ENCODE measurements at regions not wholly inside any gene's neighbourhood (a gene's known extent, or its start where the extent isn't known, plus 50 kb on each side); places are given as distances from the start of the nearest gene placed in this dataset.

DNA sequence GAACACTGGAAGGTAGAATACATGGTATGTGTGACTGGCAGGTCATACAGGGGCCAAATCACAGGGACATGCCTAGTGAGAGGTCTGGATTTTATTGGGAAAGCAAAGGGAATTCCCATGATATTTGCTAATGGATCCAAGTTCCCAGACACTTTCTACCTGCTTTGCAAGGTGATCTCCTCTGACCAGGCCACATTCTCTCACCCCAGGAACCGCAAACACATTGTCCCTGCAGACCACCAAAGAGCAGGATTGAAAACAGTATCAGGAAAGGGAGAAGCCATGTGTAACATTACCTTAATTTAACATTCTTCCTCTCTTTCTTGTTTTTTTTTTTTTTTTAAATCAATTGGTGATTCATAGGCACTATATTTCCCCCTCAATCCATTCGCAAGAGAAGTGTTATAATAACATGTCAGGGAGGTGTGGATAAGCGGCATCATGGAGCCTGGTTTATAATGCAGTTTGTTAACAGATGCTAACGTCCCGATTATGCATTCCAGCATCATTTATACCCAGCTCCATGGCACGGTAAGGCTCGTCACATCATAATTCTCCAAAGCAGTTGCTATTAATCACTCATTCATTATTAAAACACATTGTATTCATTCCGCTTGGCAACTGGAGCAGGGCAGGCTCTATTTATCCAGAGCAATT lies 155.1 kb upstream of the CCL2 start:
- no peaks in the 10 kb centered on the region for H3K9me3 Mint-ChIP-seq
- no peaks in the 10 kb centered on the region for H3K4me1 Mint-ChIP-seq
- H3K27ac Mint-ChIP-seq (ENCODE audit: low read depth) = no peak overlapping the region
- H3K27me3 Mint-ChIP-seq = peaks cover 56% of the 10 kb centered on the region
- H3K36me3 Mint-ChIP-seq (ENCODE audit: insufficient read depth) = no peaks in the 10 kb centered on the region
- no peak overlapping the region for H3K4me3 Mint-ChIP-seq
- DNase-seq (ENCODE audit: low spot score in 2 of 2) (no peak), ATAC-seq (replicated peaks; ENCODE audit: extremely low read depth, poor library complexity, severe bottlenecking) (no peak)

DNA sequence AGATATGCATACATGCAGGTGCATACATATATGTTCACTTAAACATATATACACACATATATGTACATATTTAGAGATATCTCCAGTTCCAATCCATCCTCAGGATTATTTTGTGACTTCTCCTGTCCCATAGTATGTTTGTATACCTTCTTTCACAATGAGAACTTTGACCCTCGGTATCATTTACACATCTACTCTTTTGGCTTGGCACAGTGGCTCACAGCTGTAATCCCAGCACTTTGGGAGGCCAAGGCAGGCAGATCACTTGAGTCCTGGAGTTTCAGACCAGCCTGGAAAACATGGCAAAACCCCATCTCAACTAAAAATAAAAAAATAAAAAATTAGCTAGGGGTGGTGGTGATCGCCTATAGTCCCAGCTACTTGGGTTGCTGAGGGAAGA lies 148.1 kb upstream of the CCL2 start:
- H3K4me1 Mint-ChIP-seq = no peaks in the 10 kb centered on the region
- peaks cover 47% of the 10 kb centered on the region for H3K27me3 Mint-ChIP-seq
- H3K9me3 Mint-ChIP-seq = no peaks in the 10 kb centered on the region
- no peak overlapping the region for H3K4me3 Mint-ChIP-seq
- ATAC-seq (replicated peaks; ENCODE audit: extremely low read depth, poor library complexity, severe bottlenecking) (no peak), DNase-seq (ENCODE audit: low spot score in 2 of 2) (no peak)
- no peaks in the 10 kb centered on the region for H3K36me3 Mint-ChIP-seq (ENCODE audit: insufficient read depth)
- H3K27ac Mint-ChIP-seq (ENCODE audit: low read depth) = no peak overlapping the region

DNA sequence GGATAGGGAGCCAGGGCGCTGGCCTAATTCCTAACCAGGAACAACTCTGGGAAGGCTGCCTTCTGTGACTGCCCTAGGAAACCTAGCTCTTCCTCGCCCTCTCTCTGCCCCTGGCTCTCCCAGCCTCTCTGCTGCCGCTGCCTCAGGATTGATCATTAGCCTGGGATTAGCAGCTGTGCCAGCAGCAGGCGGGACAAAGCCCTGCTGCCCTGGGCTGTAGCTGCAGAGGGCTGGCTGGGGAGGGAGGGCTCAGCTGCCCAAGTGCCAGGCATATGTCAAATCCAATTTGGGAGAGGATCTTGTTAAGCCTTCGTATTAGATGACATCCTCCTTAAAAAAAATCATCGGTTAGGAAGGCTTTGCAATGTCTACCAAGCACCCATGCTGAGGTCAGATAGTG lies 144.8 kb upstream of the CCL2 start:
- Mint-ChIP-seq H3K4me1 (no peaks in the 10 kb centered on the region), H3K9me3 (no peaks in the 10 kb centered on the region), H3K27me3 (peaks cover 73% of the 10 kb centered on the region), H3K36me3 (ENCODE audit: insufficient read depth) (no peaks in the 10 kb centered on the region), H3K4me3 (no peak overlapping the region), H3K27ac (ENCODE audit: low read depth) (no peak overlapping the region)
- ATAC-seq (replicated peaks; ENCODE audit: extremely low read depth, poor library complexity, severe bottlenecking) = no peak
- DNase-seq (ENCODE audit: low spot score in 2 of 2) = no peak

DNA sequence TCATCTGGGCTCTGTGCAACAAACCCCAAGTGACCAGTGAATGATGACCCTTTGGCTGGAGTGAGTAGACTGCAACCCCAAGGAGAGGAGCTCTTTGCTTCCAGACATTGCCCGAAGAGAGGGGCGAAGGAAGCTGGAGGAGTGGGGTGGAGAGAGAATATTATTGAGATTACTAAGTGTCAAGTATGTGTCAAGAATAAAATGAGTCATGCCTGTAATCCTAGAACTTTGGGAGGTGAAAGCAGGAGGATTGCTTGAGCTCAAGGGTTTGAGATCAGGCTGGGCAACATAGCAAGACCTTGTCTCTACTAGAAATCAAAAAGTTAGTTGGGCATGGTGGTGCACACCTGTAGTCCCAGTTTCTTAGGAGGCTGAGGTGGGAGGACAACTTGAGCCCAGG lies 142.0 kb upstream of the CCL2 start:
- H3K9me3 Mint-ChIP-seq = no peaks in the 10 kb centered on the region

DNA sequence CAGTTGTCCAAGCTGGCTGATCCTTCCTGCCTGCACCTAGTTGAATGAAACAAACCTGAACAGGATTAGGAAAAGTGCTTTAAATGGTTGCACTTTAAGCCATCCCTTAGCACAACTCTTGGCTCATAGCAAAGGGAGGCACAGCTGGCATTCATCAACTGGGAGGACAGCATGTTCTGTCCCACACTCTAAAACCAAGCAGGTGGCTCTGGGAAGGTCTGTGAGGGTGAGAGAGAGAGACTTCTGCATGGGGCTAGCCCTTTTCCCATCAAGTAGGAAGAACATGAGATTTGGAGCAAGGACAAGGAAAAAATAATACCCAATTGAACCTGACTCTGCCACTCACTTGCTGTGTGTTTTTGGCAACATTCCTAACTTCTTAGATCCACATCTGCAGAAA lies 140.9 kb upstream of the CCL2 start:
- Mint-ChIP-seq H3K4me3 (no peak overlapping the region), H3K27ac (ENCODE audit: low read depth) (no peak overlapping the region), H3K36me3 (ENCODE audit: insufficient read depth) (no peaks in the 10 kb centered on the region), H3K27me3 (peaks cover 57% of the 10 kb centered on the region), H3K4me1 (no peaks in the 10 kb centered on the region), H3K9me3 (no peaks in the 10 kb centered on the region)
- ATAC-seq (replicated peaks; ENCODE audit: extremely low read depth, poor library complexity, severe bottlenecking) (no peak), DNase-seq (ENCODE audit: low spot score in 2 of 2) (no peak)

More for the DNA sequence above, 142.0 kb upstream of the CCL2 start:
- no peak overlapping the region for H3K4me3 Mint-ChIP-seq
- DNase-seq (ENCODE audit: low spot score in 2 of 2) = no peak
- no peak overlapping the region for H3K27ac Mint-ChIP-seq (ENCODE audit: low read depth)
- no peaks in the 10 kb centered on the region for H3K36me3 Mint-ChIP-seq (ENCODE audit: insufficient read depth)
- no peaks in the 10 kb centered on the region for H3K4me1 Mint-ChIP-seq
- ATAC-seq (replicated peaks; ENCODE audit: extremely low read depth, poor library complexity, severe bottlenecking) = no peak
- peaks cover 66% of the 10 kb centered on the region for H3K27me3 Mint-ChIP-seq

DNA sequence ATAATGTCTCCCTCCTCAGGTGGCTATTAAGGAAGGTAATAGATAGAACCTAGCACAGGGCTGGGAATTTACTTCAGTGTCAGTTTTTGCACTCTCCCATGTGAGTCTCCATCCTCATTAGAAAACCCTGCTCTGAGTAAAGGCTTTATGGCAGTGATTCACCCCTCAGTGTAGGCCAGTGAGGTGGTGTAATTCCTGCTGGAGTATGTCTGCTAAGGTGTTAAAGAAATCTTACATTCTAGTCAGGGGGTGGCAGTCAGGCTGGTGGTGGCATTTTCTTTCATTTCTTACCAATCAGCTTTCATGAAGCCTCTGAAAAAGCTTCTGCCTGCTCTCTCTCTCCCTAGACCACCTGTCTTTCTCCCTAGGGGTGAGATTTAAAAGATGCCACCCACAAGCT lies 138.8 kb upstream of the CCL2 start:
- DNase-seq (ENCODE audit: low spot score in 2 of 2) (no peak), ATAC-seq (replicated peaks; ENCODE audit: extremely low read depth, poor library complexity, severe bottlenecking) (no peak)
- Mint-ChIP-seq H3K9me3 (no peaks in the 10 kb centered on the region), H3K4me1 (no peaks in the 10 kb centered on the region), H3K27ac (ENCODE audit: low read depth) (no peak overlapping the region), H3K27me3 (peaks cover 61% of the 10 kb centered on the region), H3K36me3 (ENCODE audit: insufficient read depth) (no peaks in the 10 kb centered on the region), H3K4me3 (no peak overlapping the region)

DNA sequence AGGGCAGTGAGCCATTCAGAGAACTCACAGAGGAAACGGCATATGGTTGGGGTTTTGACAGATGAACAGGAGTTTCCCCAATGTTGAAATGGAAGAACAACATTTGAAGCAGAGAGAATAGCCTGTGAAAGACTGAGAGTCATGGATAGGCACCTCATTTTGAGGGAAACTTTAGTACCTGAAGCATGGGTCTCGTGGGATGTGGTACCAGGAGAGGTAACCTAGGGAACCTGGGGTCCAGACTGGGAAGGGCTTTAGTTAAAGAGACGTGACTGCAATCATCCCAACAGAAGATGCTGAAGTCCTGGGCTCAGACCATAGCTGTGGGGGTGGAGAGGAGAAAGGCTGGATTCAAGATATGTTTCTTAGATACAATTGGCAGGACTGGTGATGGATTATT lies 137.8 kb upstream of the CCL2 start:
- ATAC-seq (replicated peaks; ENCODE audit: extremely low read depth, poor library complexity, severe bottlenecking) (no peak), DNase-seq (ENCODE audit: low spot score in 2 of 2) (no peak)
- H3K36me3 Mint-ChIP-seq (ENCODE audit: insufficient read depth) = no peaks in the 10 kb centered on the region
- H3K27me3 Mint-ChIP-seq = peaks cover 66% of the 10 kb centered on the region
- H3K4me1 Mint-ChIP-seq = no peaks in the 10 kb centered on the region
- H3K27ac Mint-ChIP-seq (ENCODE audit: low read depth) = no peak overlapping the region
- H3K9me3 Mint-ChIP-seq = no peaks in the 10 kb centered on the region
- H3K4me3 Mint-ChIP-seq = no peak overlapping the region

DNA sequence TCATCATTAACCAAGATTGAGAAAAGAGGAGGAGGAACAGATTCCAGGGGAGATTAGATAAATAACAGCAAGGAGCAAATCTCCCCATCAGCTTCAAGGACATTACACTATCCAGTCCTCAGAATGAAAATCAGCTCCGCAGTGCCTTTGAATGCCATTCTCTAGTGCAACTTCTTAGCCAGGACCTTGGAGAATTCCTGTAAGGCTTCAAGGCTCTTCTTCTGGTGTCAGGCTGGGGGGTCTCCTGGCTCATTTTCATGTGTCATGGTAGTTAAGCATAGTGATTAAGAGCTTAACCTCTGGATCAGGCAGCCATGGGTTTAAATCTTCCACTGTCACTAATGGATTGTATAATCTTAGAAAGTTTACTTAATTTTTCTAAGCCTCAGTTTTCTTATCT lies 137.3 kb upstream of the CCL2 start:
- ATAC-seq (replicated peaks; ENCODE audit: extremely low read depth, poor library complexity, severe bottlenecking) (no peak), DNase-seq (ENCODE audit: low spot score in 2 of 2) (no peak)
- Mint-ChIP-seq H3K4me3 (no peak overlapping the region), H3K27me3 (peaks cover 61% of the 10 kb centered on the region), H3K36me3 (ENCODE audit: insufficient read depth) (no peaks in the 10 kb centered on the region), H3K9me3 (no peaks in the 10 kb centered on the region), H3K4me1 (no peaks in the 10 kb centered on the region), H3K27ac (ENCODE audit: low read depth) (no peak overlapping the region)

DNA sequence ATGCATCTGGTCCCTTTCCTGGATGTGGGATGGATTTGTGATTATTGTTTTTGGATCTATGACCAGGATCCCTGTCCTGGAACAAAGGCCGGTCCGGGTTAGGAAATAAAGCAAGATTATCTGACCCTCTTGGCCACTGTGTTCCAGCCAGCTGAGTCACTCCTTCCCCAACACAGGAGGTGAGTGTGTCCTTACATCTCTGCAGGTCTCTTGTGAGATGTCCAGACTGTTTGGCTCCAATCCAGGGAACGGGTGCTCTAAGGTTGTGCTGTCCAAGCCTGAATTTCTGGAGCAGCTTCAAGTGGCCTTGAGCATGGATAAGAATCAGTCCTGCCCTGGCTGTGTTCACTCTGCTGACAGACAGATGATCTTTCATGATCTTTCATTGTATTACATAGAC lies 136.5 kb upstream of the CCL2 start:
- H3K36me3 Mint-ChIP-seq (ENCODE audit: insufficient read depth) = no peaks in the 10 kb centered on the region
- no peaks in the 10 kb centered on the region for H3K9me3 Mint-ChIP-seq
- H3K27ac Mint-ChIP-seq (ENCODE audit: low read depth) = no peak overlapping the region
- H3K4me1 Mint-ChIP-seq = no peaks in the 10 kb centered on the region
- H3K4me3 Mint-ChIP-seq = no peak overlapping the region
- ATAC-seq (replicated peaks; ENCODE audit: extremely low read depth, poor library complexity, severe bottlenecking) (no peak), DNase-seq (ENCODE audit: low spot score in 2 of 2) (no peak)
- H3K27me3 Mint-ChIP-seq = peaks cover 53% of the 10 kb centered on the region

DNA sequence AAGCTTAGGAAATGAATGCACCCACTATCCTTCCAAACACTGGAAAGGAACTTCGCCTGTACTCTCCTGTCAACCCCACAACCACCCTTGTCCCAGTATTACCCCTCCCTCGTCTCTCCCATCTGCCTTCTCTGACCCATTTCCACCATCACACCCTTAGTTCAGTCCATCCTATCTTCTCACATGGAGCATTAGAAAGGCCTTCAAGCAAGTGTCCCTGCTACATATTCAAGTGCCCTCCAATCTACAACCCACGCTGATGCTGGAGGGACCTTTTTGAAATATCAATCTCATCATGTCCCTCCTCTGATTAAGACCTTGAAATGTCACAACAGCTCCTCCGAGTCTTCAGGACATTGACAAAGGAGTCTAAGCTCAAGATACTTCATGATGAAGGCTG lies 133.8 kb upstream of the CCL2 start:
- no peak for ATAC-seq (replicated peaks; ENCODE audit: extremely low read depth, poor library complexity, severe bottlenecking)
- Mint-ChIP-seq H3K36me3 (ENCODE audit: insufficient read depth) (no peaks in the 10 kb centered on the region), H3K9me3 (no peaks in the 10 kb centered on the region), H3K4me3 (no peak overlapping the region), H3K27ac (ENCODE audit: low read depth) (no peak overlapping the region), H3K4me1 (no peaks in the 10 kb centered on the region), H3K27me3 (peaks cover 62% of the 10 kb centered on the region)
- DNase-seq (ENCODE audit: low spot score in 2 of 2) = no peak

DNA sequence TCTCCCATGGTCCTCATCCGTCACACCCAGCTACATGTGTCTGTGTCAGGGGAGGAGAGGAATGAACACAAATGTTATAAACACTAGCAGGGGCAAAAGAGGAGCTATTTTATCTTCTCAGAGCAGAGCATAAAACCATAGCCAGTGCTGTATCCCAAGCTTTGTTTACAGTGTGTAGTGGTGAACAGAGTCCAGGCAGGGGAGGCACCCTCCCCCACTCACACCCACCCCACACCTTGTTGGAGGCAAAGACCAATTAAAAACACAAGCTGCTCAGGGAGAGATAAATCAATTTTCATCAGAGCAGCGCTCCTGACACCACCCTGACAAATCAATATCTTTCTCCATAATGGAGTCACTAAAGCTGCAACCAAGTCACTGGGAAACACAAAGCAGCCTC lies 132.6 kb upstream of the CCL2 start:
- no peak for ATAC-seq (replicated peaks; ENCODE audit: extremely low read depth, poor library complexity, severe bottlenecking)
- Mint-ChIP-seq H3K4me1 (no peaks in the 10 kb centered on the region), H3K4me3 (no peak overlapping the region), H3K27me3 (peaks cover 60% of the 10 kb centered on the region), H3K27ac (ENCODE audit: low read depth) (no peak overlapping the region), H3K36me3 (ENCODE audit: insufficient read depth) (no peaks in the 10 kb centered on the region), H3K9me3 (no peaks in the 10 kb centered on the region)
- no peak for DNase-seq (ENCODE audit: low spot score in 2 of 2)

DNA sequence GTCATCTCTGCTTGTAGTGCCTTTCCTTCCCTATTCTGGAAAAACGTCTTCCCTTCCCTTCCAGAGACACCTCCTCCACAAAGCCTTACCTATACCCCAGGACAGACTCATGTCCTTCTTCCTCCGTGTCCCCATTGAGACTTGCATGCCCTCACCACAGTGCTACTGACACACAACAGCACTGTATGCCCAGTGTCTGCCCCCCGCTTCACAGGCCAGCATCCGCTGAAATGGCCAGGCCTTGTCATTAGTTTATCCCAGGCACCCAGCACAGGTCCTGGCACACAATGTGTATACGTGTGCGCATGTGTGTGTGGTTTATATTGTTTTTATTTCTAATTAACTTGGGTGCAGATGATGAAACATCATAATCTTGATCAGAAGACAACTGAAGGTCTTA lies 130.1 kb upstream of the CCL2 start:
- H3K27me3 Mint-ChIP-seq = peaks cover 58% of the 10 kb centered on the region
- H3K4me3 Mint-ChIP-seq = no peak overlapping the region
- H3K9me3 Mint-ChIP-seq = no peaks in the 10 kb centered on the region

DNA sequence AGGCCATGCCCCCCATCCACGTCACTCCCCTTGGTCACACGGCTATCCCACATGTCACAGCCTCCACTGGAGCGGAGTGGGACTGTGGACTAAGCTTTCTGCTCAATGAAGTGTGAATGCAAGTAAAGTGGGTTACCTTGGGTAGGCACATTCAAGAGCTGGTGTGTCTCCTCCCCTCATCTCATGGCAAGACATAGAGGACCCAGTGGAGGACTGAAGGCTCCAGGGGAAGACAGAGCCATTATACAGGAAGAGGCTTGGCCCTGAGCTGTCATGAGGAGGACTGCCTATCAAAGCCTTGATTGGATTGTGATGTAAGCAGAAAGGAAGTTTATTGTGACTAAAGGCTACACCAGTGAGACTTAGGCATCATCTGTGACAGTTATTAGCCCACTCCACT lies 129.2 kb upstream of the CCL2 start:
- Mint-ChIP-seq H3K27me3 (peaks cover 49% of the 10 kb centered on the region), H3K27ac (ENCODE audit: low read depth) (no peak overlapping the region), H3K4me1 (no peaks in the 10 kb centered on the region), H3K4me3 (no peak overlapping the region), H3K36me3 (ENCODE audit: insufficient read depth) (no peaks in the 10 kb centered on the region), H3K9me3 (no peaks in the 10 kb centered on the region)
- no peak for DNase-seq (ENCODE audit: low spot score in 2 of 2)
- no peak for ATAC-seq (replicated peaks; ENCODE audit: extremely low read depth, poor library complexity, severe bottlenecking)

More for the DNA sequence above, 130.1 kb upstream of the CCL2 start:
- ATAC-seq (replicated peaks; ENCODE audit: extremely low read depth, poor library complexity, severe bottlenecking) (no peak), DNase-seq (ENCODE audit: low spot score in 2 of 2) (no peak)
- Mint-ChIP-seq H3K36me3 (ENCODE audit: insufficient read depth) (no peaks in the 10 kb centered on the region), H3K27ac (ENCODE audit: low read depth) (no peak overlapping the region), H3K4me1 (no peaks in the 10 kb centered on the region)

DNA sequence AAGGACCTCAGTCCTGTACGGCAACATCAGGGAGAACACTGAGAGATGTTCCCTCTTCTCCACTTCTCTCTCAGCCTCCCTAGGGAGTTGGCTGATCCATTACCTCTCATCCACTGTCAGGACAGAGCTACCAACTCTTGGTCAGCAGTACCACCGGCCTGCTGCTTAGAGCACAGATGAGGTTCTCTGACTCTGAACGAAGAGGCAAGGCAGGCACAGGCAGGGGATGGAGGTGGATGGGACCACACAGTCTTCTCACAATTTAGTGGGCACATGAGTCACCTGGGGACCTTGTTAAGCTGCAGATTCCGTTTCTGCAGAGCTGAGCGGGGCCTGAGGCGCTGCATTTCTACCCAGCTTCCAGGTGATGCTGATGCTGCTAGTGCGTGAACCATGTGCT lies 128.6 kb upstream of the CCL2 start:
- no peak overlapping the region for H3K27ac Mint-ChIP-seq (ENCODE audit: low read depth)
- H3K4me3 Mint-ChIP-seq = no peak overlapping the region
- H3K27me3 Mint-ChIP-seq = peaks cover 43% of the 10 kb centered on the region
- H3K9me3 Mint-ChIP-seq = no peaks in the 10 kb centered on the region
- no peaks in the 10 kb centered on the region for H3K4me1 Mint-ChIP-seq
- H3K36me3 Mint-ChIP-seq (ENCODE audit: insufficient read depth) = no peaks in the 10 kb centered on the region
- no peak for ATAC-seq (replicated peaks; ENCODE audit: extremely low read depth, poor library complexity, severe bottlenecking)
- DNase-seq (ENCODE audit: low spot score in 2 of 2) = no peak
